Cerebellar cortex (tissue), 1 donor: ENCODE measurements at regions not wholly inside any gene's neighbourhood (a gene's known extent, or its start where the extent isn't known, plus 50 kb on each side); places are given as distances from the start of the nearest gene placed in this dataset.

Experiments used
- DNase-seq: peaks from one replicate; pipeline ENCODE4 v3.0.0-alpha.2; 2015; ENCODE audit warnings: low spot score

DNA sequence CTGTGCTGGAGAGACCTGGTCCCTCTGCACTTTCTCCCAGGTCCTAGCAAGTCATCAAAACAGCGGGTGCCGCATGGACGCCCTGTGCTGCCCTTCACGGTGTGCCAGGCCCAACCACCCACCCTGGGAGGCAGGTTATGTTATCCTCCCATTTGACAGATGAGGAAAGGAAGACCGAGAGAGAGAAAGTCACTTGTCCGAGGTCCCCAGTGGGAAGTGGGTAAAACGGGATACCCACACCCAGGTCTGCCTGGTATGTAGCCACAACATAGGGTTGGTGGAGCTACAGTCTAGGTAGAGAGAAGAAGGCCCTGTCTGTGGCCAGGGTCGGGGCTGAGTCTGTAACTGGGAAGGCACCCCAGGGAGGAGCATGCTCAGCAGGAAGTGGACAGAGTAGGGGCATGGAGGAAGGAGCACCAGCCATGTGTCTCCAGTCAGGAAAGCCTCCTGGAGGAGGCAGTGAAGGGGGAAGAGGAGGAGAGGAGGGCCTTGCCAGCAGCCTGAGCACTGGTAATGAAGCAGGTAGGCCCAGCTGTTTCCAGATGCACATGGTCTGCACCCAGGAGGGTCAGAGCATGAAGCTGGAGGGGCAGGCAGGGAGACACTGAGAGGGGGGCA is 98.4 kb downstream of the ZFP36L2 start:
- DNase-seq: no peak

DNA sequence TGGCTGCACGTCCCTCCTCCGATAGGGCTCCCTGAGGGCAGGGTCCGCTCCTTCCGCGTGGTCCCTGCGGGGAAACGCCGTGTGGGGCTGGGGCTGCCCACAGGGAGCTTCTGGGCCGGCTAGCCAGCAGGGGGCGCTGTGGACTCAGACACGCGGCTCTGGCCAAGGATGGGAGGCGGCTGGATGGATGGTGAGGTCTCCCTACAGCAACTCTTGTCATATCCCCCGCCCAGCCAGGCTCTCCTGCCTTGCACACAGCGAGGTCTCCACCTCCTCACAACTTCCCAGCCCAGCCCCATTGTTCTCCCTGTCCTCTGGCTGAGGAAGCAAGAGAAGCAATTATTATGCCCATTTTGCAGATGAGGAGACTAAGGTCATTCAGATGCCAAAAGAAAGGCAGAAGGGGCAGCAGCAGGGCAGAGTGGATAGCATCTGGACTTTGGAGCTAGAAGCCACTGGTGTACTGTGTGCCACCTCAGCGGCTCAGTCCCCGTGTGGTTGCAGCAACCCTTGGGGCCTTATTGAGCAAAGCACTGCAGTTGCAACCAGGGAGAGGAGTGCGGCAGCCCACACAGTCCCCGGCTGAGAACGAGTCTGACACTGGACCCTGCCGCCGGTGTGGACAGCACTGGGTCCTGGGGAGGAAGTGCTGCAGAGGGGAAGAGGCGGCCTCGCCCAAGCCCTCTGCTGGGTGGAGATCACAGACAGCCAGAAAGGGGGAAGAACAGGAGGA is 99.0 kb downstream of the ZFP36L2 start:
- no peak for DNase-seq

DNA sequence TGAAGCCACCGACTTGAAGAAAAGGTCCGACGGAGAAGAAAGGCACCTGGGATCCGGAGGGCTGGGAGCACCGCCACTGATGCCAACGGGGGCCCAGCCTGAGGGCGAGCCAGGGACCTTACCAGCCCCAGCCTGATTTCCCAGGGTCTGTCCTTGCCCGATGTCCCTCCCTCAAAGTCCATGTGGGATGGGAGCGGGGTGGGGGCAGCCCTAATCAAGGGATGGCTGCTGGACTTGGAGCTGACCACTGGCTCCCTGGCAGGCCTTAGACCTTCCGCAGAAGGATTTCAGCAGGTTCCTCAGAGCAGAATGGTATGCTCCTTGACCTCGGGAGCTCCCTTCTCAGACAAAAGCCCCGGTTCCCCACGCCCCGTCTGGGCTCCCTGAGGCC is 99.6 kb downstream of the ZFP36L2 start:
- DNase-seq: no peak

DNA sequence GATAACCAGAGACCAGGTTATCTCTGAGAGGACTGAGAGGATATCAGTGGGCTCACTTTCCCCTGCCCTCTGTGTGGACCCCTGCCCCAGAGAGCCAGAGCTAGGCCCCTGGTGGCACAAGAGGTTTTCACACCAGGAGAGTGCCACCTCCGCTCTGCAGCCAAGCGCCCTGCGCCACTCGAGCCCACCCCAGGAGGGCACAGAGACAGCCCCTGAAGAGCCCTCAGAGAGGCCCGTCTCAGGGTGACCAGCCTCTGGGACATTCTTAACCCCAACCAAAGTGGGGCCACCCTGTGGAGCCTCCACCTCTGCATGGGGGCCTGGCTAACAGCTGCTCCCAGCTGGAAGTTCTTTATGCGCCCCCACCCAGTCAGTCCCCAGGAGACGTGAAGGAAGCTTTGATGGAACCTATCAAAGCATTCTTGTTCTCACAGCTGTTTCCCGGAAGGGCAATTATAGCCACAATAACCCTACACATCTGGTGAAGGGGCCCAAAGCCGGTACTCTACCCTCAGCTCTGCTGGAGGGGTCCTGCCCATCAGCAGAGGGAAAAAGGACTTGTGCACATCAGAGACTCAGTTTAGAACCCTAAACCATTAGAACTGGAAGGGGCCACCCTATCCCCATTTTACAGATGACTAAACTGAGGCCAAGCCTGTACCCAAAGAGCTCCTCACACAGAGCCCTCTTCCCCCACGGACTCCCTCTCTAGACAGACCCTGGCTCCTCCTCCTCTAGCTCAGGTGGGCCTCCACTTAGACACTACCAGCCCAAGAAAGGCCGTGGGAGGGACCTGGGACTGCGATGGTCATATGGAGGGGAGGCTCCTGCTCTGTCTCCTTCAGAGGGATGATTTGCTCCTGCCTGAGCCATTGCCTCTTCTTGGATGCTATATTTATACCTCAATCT is 101.1 kb downstream of the ZFP36L2 start:
- DNase-seq: no peak

DNA sequence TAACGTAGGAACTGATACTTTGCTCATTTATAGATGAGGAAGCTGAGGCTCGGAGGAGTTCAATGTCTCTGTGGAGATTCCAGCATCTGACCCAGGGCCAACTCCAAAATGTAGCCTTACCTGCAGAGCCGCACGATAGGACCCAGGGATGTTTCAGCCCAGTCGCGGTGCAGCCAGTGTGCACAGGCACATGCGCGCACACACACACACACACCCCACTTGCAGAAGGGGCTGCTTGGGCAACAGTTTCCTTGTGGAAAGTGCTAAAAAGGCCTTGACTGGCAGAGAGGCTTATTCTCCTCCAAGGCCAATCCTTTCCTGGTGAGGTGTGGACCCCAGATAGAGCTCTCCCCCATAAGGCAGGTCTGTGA is 101.7 kb downstream of the ZFP36L2 start:
- no peak for DNase-seq

DNA sequence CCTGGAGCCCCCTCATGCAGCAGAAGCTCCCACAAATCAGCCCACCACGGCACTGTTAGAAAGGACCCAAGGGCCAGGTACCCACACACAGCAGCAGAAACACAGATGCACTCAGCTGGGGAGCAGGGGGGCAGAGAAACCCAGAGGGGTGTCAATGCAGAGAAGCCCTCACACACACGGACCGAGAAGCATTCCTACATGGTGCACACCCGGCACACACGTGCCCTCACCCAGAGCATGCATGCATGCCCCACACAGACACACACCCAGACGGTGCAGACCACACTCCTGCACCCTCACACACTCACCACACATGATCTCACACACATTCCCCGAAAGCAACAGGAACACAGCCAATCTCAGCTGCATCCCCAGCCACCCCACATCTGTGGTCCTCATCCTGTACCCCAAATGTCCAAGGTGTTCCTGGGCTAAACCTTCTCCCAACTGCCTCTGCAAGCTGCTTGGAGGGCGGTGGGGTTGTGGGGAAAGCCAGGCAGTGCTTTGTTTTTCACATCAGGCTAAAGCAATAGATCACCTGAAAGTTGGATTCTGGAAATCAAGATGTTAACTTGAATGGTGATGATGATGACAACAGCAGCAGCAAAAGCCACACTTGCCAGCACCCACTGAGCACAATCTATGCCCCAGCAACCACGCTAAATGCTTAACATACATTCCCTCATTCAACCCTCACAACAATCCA is 102.3 kb downstream of the ZFP36L2 start:
- DNase-seq: no peak

DNA sequence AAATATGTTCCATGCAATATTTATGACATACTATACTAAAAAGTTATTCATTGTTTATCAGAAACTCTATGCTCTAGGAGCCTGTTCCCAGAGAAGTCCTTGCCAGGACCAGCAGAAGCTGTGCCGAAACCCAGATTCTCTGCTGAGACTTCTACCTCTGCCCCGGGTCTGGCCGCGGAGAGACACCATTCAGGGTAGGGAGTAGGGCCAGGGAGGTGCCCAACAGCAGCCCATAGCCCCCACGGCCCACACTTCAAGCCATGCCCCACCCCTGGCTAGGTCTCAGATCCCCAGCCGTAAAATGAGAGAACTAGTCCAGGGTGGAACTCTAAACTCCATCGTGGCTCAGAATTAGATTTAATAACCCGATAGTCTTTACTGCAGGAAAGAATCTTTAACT is 102.9 kb downstream of the ZFP36L2 start:
- no peak for DNase-seq

DNA sequence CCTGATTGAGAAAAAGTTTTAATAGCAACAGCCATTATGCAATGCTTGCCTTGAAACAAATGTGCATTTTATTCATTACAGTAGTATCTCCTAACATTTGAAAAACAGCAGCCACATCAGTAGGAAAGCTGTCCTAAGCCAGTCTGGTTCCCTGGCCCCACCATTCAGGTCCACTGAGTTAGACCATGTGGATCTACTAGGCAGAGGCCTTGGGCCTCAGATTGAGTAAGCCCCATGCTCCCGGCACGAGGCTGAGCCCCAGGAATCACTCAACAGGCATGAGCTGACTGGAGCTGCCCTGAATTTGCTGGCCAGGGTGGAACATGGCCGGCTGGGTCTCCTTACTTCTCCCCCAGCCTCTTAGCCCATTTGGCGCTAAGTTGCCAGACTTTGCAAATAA is 103.4 kb downstream of the ZFP36L2 start:
- DNase-seq: no peak

DNA sequence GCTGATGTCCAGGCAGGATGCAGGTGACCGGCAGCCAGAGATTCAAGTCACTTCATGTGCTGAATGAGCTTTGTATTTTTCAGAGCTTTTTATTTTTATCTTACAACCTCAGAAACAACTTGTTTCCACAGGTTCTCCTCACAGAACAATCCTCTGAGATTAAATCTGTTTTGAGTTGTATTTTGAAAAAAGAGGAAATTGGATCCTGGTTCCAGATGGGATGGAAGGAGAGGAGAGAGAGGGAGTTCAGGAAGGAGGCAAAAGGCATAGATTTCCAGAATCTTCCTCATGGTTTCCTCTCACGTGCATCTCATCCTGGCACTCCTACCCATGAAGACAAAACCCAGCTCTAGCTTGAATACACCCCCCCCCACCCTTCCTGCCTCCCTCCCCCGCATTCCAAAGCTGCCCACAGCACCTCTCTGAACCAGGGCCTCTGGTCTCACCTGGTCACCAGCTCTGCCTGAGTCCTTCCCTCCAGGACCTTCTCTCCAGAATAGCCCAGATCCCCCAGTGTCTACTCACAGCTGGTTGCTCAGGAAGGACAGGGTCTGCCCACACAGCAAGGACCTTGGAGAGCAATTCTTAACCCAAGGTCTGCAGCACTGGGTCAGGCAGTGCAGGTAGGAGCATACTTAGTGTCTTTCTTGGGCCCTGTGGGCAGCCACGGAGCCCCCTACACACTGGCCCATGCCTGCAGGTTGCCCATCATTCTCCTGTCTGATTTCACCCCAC is 104.7 kb downstream of the ZFP36L2 start:
- DNase-seq: no peak

DNA sequence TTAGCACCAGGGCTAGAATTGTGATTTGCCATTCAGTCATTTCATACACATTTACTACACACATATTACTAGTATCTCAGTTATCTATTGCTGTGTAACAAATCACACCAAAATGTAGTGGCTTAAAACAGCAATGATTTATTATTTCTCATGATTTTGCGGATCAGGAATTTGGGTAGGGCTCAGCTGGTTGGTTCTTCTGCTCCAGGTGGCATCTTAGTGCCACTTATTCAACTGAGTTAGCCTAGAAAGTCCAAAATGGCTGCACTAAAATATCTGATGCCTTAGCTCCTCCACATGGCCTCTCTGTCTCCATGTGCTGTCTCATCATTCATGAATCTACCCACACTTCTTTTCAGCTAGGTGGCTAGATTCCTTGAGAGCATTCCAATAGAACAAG is 107.1 kb downstream of the ZFP36L2 start:
- no peak for DNase-seq

DNA sequence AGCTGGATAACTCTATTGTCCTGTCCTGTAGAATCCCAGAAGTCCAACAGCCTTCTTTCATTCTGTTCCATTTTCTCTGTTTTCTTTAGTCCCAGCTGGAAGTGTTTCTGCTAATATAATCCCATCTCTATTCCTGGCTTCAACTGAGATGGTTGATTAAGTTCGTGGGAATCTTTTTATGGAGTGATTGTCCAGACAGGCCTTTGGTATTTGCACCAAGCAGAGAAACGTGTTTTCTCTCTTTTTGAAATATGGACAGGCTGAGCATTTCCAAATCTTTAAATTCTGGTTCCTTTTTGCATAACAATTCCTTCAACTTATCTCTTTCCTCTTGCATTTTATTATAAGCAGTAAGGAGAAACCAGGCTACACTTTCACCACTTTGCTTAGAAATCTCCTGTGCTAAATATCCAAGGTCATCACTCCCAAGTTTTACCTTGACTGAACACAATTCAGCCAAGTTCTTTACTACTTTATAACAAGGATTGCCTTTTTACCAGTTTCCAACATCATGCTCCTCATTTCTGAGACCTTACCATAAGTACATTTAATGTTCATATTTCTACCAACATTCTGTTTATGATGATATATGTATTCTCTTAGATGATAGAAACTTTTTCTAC is 108.8 kb downstream of the ZFP36L2 start:
- no peak for DNase-seq

DNA sequence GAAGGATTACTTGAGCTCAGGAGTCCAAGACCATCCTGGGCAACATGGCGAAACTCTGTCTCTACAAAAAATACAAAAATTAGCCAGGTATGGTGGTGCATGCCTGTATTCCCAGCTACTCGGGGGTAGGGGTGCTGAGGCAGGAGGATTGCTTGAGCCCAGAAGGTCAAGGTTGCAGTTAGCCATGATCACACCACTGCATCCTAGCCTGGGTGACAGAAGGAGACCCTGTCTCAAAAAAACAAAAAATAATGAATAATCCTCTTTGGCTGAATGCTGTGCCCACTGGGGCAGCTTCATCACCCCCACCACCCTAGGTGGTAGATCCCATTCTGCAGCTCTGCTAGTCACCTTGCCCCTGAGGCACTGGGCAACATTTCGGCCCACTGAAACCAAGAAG is 109.4 kb downstream of the ZFP36L2 start:
- no peak for DNase-seq

DNA sequence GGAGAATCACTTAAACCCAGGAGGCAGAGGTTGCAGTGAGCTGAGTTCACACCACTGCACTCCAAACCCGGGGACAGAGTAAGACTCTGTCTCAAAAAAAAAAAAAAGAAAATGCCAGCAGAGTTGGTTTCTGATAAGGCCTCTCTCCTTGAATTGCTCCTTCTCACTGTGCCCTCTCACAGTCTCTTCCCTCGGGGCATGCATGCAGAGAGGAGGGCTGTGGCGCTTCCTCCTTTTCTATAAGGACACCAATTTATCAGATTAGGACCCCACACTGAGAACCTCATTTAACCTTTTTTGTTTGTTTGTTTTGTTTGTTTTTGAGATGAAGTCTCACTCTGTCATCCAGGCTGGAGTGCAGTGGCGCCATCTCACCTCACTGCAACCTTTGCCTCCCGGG is 110.5 kb downstream of the ZFP36L2 start:
- no peak for DNase-seq

DNA sequence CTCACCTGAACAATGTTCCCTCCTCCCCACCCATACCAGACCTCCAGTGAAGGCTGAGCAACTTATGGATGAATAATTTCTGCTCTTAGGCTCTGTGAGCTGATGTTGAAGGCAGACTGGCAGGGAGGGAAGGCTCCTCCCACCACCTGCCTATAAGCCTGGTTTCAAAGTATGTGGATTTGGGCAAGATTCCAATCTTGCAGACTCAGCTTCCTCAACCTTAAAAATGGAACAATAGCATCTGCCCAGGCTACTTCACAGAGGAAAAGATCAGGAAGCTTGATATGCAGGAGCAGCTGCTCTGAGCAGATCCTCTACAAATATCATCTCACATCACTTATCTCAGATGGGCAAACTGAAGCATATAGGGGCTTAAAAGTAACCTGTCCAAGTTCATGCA is 112.2 kb downstream of the ZFP36L2 start:
- no peak for DNase-seq

DNA sequence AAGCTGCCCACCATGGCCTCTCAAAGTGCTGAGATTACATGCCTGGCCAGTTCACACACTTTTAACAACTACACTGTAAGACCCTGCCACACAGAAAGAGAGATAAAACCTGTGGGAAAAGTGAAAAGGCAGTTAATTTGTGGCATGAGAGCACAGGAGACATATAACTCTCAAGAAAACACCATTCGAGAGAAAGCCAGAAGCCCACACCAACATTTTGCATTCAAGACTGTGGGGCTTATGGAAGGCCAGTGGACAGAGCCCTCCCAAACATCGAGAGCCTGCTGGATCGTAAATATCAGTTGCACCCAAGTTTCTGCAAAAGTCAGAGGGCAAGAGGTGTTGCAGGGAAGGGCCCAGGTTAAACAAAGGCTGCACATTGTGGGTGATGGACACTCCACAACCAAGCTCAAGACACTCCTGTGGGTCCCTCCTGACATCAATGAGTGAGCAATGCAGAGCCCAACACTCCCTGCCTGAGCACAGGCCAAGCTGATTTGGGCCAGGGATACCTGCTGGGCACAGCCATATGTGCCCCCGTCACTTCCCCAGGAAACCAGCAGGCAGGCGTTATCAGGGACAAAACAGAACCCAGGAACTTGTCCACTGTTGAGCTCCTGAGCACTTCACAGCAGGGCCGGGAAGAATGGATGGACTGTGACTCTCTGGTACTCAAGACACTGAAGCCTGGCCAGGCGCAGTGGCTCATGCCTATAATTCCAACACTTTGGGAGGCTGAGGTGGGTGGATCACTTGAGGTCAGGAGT is 114.4 kb downstream of the ZFP36L2 start:
- DNase-seq: peak; percentile 26

DNA sequence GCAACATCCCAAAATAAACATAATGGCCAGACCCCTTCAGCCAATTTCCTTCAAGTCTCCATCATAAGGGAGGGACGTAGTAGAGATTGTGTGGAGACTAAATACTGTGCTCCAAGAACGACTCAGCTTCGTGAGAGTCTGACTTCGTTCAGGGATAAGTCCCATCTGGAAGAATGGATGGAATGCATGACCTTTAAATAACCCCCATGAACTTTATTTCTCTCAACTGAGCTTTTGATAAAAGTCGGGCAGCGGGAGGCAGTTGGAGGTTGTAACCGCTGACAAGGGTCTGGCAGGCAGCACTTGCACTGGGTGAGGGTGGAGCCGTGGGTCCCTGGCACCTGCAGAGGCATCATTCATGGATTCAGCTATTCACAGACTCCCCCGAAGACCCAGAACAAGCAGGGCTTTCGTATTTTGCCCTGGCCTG is 115.9 kb downstream of the ZFP36L2 start:
- no peak for DNase-seq

DNA sequence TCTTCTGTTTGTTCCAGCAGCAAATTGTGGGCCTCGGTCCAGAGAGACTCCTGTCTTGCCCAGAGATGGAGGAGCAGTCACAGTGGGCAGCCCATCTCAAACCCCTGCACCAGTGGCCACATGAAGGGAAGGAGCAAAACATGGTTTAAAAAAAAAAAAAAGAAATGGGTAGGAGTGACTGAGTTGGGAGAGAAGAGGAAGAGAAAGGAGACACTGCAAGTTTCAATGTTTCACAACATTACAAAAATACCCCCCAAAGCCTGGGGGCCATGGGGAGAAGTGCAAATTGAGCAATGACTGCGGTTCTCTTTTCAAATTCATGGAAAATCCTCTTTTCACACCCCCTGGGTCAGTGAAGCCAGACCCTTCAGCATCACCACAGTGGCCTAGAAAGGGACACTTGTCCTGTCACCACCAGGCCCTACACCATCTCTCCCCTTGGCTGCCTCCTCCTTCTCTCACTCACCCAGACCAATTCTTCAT is 117.1 kb downstream of the ZFP36L2 start:
- DNase-seq: no peak

DNA sequence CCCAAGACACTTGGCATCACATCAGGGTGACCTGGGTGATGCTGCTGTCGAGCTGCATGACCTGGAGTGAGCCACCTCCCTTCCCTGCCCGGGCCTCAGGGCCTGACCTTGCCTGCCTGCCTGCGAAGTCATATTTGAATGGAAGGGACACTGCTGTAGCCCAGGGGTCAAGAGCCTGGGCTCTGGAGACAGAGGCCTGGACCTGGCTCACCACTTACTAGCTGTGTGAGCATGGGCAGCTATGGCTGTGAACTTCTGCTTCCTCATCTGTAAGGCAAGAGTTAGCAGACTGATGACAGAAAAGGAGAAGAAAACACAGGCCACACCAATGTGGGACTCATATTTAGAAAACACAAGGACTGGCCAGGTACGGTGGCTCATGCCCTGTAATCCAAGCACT is 118.7 kb downstream of the ZFP36L2 start:
- no peak for DNase-seq

DNA sequence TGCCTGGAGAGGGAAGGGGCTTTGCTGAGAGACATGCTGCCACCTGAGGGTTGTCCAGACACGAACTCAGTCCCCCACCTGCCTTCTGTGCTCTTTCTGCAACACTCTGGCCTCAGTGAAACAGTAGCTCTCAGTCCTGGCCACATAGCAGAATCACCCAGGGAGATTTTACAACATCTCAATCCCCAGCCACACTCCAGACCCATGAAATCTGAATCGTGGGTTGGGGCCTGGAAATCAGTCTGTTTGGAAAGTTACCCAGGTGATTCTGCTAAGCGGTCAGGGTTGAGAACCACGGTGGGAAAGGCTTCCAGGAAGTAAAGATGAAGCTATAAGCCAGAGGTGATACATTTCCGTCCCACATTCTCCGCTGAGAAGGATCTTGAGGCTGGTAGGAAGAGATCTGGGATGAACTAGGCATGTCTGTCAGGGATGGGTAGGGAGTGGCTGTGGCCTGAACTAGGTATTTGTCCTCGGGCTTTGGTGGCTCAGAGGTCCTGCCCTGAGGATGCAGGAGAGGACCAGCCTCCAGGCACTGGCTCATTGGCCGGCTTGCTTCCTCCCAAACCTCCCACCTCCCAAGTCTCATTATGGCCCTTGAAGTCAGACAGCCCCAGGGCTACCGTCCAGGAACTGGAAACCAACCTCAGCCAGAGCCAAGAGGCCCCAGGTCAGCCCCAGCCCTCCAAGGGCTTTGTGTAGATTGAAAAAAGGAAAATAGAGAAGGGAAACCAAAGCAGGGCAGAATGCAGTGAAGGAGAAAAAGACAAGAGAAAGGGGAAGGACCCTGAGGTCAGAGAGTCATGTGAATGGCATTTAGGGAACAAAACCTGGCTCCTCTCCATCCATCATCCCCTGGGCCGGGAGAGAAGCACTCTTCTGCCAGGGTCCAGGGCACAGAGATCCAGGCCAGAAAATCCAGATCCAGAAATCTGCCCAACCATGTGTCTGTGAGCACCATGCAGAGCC is 119.6 kb downstream of the ZFP36L2 start:
- DNase-seq: no peak
